AG09309 (cell line): ENCODE measurements at regions not wholly inside any gene's neighbourhood (a gene's known extent, or its start where the extent isn't known, plus 50 kb on each side); places are given as distances from the start of the nearest gene placed in this dataset.

Experiments used
- DNase-seq: peaks from one replicate; pipeline ENCODE4 v3.0.0-alpha.2; 2010; ENCODE audit warnings: low read depth
- H3K4me3 ChIP-seq: 2 replicates; pipeline ENCODE4 v1.5.1; 2011; ENCODE audit warnings: mild to moderate bottlenecking, low read depth, low read length, moderate library complexity; ENCODE audit not compliant: control insufficient read depth
- TF ChIP-seq, protein P1 (sequence below): IDR thresholded peaks from 2 replicates; pipeline ENCODE4 v1.5.1; 2011; ENCODE audit warnings: mild to moderate bottlenecking, low read depth, low read length, inconsistent platforms; ENCODE audit not compliant: insufficient read depth, control insufficient read depth; ENCODE audit errors: missing control alignments

DNA sequence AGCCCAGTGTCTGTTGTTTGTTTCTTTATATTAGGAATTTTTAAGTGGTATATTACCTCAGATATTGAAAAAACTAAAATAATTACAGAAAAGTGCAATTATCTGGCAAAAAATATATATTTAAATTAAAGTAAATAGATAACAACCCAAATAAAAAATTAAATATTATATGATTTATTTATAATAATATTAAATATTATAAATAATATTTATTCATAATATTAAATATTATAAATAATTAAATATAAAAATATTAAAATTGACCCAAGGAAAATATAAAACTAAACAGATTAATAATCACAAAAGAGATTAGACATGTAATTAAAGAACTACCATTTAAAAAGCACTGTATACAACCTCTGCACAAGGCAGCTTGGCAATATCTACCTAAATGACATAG lies 331.9 kb upstream of the POGK start:
- no peak overlapping the region for H3K4me3 ChIP-seq
- DNase-seq = no peak
- TF ChIP-seq, protein P1, sequence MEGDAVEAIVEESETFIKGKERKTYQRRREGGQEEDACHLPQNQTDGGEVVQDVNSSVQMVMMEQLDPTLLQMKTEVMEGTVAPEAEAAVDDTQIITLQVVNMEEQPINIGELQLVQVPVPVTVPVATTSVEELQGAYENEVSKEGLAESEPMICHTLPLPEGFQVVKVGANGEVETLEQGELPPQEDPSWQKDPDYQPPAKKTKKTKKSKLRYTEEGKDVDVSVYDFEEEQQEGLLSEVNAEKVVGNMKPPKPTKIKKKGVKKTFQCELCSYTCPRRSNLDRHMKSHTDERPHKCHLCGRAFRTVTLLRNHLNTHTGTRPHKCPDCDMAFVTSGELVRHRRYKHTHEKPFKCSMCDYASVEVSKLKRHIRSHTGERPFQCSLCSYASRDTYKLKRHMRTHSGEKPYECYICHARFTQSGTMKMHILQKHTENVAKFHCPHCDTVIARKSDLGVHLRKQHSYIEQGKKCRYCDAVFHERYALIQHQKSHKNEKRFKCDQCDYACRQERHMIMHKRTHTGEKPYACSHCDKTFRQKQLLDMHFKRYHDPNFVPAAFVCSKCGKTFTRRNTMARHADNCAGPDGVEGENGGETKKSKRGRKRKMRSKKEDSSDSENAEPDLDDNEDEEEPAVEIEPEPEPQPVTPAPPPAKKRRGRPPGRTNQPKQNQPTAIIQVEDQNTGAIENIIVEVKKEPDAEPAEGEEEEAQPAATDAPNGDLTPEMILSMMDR = no peak

DNA sequence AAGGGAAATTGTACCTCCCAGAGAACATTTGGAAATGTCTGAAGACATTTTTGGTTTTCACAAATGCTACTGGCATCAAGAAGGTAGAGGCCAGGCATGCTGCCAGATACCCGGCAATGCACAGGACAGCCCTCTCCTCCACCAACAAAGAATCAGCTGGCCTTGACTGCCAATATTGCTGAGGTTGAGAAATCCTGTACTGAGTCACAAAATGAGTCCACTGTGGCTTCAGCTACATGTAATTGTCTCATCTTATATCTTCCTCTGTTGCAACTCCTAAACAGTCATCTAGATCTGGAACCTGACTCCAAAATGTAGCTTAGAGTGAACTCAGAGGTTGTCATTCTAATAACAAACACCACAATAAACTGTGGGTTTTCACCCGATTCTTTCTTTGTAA lies 327.5 kb upstream of the POGK start:
- no peak for DNase-seq
- H3K4me3 ChIP-seq = no peak overlapping the region
- TF ChIP-seq, protein P1 = no peak

DNA sequence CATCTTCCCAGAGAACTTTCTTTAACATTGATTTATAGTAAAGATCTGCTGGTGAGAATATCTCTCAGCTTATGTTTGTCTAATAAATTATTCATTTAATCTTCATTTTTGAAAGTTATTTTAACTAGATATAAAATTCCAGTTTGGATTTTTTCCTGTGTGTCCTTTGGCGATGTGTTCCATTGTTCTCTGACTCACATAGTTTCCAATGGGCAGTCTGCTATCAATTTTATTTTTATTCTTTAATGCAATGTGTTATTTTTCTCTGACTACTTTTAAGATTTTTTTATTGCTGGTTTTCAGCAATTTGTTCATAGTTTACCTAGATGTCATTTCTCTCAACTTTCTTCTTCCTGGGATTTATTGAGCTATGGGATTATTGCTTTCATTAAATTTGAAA lies 325.2 kb upstream of the POGK start:
- H3K4me3 ChIP-seq = no peak overlapping the region

DNA sequence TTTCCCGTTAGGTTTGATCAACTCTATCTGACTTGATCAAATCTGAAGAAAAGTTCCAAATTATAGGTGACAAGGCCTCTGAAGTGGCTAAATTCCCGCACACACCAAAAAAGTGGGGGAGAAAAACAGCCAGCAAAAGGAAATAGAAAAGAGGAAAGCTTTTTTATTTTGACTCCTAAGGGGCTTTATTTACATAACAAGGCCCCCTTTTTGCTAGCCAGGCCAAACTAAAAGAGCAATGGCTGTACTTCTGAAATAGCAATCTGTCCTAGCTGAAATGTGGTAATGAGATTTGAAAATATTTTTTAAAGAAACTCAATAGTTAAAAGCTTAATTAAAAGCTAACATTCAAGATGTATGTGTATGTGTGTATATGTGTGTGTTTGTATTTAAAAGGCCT lies 311.5 kb upstream of the POGK start:
- H3K4me3 ChIP-seq = no peak overlapping the region
- DNase-seq = no peak
- TF ChIP-seq, protein P1 = no peak

More for the DNA sequence above, 325.2 kb upstream of the POGK start:
- DNase-seq = no peak
- TF ChIP-seq, protein P1 = no peak

DNA sequence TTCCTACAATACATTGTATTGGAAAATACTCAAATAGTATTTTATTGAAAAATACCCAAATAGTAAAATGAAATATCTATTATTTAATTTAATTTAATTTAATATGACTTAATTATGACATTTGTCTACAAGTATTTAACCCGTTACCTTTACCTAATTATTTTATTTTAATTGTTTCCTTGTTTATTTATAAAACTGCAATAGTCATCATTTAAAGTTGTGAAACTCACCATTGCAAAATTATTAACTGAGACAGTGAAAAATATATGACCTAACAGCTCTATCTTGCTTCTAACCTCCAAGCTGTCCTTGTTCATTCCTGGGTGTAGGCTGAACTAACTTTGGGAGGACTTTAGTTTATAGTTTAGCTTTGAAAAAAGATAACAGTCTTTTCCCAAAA lies 300.6 kb upstream of the POGK start:
- DNase-seq = no peak
- TF ChIP-seq, protein P1 = no peak
- H3K4me3 ChIP-seq = no peak overlapping the region

DNA sequence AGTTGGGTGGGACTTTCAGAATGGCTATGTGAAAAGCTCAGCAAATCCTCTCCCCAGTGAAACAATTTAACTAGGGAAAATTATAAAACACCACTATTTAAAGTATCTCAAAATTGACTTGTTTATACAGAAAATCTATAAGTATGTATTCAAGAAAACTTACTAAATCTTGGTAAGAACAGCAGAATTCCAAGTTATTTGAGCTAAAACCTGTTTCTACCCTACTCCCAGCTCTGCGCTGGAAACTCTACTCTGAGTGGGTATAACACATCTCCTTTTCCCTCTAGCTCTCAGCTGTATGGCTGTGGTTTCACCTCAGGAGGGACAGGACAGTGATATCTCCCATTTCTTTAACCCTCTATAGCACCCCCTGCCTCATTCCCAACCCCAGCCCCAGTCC lies 295.2 kb upstream of the POGK start:
- DNase-seq = no peak
- H3K4me3 ChIP-seq = no peak overlapping the region
- TF ChIP-seq, protein P1 = no peak

DNA sequence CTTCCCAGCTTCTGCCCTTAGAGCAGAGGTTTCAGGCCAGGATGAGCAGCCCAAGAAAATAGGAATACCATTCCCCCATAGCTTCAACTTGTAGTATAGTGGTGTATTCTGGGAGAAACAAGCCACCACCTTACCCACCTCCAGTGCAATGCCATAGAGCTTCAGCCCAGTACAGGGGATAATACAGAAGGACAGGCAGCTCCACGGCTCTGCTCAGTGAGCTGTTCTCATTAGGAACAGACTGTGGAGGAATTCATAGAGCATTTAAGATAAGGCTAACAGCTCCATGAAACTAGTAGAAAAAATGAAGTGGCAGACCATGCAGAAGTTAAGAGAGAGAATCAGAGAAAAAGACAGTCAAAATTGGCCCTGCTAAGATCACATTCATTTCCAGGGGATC lies 294.7 kb upstream of the POGK start:
- no peak overlapping the region for H3K4me3 ChIP-seq
- DNase-seq = no peak
- TF ChIP-seq, protein P1 = no peak
